HFFc6 (cell line): ENCODE measurements at regions not wholly inside any gene's neighbourhood (a gene's known extent, or its start where the extent isn't known, plus 50 kb on each side); places are given as distances from the start of the nearest gene placed in this dataset.
"Not testable (repeated sequence)": the region's sequence is repeated elsewhere in the genome, so short reads cannot be mapped to it uniquely, and the experiment has no call there.

Source experiments
- DNase-seq: peaks from one replicate; pipeline ENCODE4 v3.0.0-alpha.2; 2018
- H3K27ac Mint-ChIP-seq: 2 replicates; pipeline ENCODE4 v1.8.0; 2020; ENCODE audit warnings: mild to moderate bottlenecking, mixed read lengths
- H3K27me3 Mint-ChIP-seq: 2 replicates; pipeline ENCODE4 v1.8.0; 2021; ENCODE audit warnings: mild to moderate bottlenecking, moderate library complexity, mixed read lengths; ENCODE audit not compliant: insufficient read depth
- H3K36me3 Mint-ChIP-seq: 2 replicates; pipeline ENCODE4 v1.8.0; 2021; ENCODE audit warnings: low read depth, mixed read lengths
- H3K4me1 Mint-ChIP-seq: 2 replicates; pipeline ENCODE4 v1.8.0; 2020; ENCODE audit warnings: low read depth, mixed read lengths
- H3K4me3 Mint-ChIP-seq: 2 replicates; pipeline ENCODE4 v1.8.0; 2020; ENCODE audit warnings: mild to moderate bottlenecking, moderate library complexity, mixed read lengths
- H3K9me3 Mint-ChIP-seq: 2 replicates; pipeline ENCODE4 v1.8.0; 2020; ENCODE audit warnings: mild to moderate bottlenecking, mixed read lengths
- TF ChIP-seq, protein P1 (sequence below): fragments of 200-600 bp; sonication (generic); IDR thresholded peaks from 2 replicates; pipeline ENCODE4 v1.5.0; 2021; ENCODE audit warnings: antibody characterized with exemption, mild to moderate bottlenecking

DNA sequence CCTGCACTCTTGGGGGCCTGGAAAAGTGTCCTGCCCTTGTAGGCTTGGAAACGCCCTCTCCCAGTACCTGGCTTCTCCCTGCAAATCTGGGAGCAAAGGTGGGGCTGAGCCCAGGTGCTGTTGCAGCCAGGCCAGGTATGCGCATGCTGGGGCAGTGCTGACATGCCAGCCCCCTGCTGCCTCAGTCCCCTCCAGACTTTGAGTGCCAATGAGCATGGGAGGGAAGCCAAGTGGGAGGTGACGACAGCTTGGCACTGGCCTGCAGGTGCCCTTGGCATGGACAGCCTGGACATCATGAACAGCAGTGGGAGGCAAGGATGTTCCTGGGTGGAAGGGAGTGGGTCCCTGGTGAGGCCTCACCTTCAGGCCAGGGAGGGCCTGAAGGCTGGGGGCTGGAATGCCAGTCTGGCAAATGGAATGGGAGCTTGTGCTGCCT lies 1494.4 kb upstream of the NUDT12 start:
- no peak for DNase-seq
- 0 out of 2 replicates have a peak, but pooled peaks cover 3% of the 10 kb centered on the region for H3K36me3 Mint-ChIP-seq
- TF ChIP-seq, protein P1, sequence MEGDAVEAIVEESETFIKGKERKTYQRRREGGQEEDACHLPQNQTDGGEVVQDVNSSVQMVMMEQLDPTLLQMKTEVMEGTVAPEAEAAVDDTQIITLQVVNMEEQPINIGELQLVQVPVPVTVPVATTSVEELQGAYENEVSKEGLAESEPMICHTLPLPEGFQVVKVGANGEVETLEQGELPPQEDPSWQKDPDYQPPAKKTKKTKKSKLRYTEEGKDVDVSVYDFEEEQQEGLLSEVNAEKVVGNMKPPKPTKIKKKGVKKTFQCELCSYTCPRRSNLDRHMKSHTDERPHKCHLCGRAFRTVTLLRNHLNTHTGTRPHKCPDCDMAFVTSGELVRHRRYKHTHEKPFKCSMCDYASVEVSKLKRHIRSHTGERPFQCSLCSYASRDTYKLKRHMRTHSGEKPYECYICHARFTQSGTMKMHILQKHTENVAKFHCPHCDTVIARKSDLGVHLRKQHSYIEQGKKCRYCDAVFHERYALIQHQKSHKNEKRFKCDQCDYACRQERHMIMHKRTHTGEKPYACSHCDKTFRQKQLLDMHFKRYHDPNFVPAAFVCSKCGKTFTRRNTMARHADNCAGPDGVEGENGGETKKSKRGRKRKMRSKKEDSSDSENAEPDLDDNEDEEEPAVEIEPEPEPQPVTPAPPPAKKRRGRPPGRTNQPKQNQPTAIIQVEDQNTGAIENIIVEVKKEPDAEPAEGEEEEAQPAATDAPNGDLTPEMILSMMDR: no peak
- H3K4me3 Mint-ChIP-seq: no peak overlapping the region
- peaks cover 40% of the 10 kb centered on the region for H3K9me3 Mint-ChIP-seq
- no peaks in the 10 kb centered on the region for H3K27me3 Mint-ChIP-seq
- no peak overlapping the region for H3K27ac Mint-ChIP-seq
- no peaks in the 10 kb centered on the region for H3K4me1 Mint-ChIP-seq

DNA sequence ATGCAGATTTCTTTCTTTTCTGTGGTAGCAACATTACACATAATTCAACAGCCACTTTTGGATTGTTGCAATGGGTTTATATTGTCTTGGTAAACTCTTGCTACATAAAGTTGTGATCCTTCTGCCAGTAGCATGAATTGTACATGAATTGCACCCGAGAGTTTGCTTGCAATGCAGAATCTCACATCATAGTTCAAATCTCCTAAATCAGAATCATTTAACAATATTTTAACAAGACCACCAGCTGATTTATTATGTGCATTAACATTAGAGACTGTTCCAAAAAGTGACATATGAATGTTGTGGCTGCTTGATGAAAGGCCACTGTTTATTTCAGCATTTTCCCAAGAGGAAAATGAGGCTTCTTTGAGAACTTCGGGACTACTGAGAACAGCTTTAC lies 1491.8 kb upstream of the NUDT12 start:
- H3K27me3 Mint-ChIP-seq: no peaks in the 10 kb centered on the region
- peaks cover 8% of the 10 kb centered on the region; the same call in 1 of the 2 replicates for H3K36me3 Mint-ChIP-seq
- H3K9me3 Mint-ChIP-seq: peaks cover 54% of the 10 kb centered on the region
- no peaks in the 10 kb centered on the region for H3K4me1 Mint-ChIP-seq
- TF ChIP-seq, protein P1: no peak
- H3K4me3 Mint-ChIP-seq: no peak overlapping the region
- no peak for DNase-seq
- H3K27ac Mint-ChIP-seq: no peak overlapping the region

DNA sequence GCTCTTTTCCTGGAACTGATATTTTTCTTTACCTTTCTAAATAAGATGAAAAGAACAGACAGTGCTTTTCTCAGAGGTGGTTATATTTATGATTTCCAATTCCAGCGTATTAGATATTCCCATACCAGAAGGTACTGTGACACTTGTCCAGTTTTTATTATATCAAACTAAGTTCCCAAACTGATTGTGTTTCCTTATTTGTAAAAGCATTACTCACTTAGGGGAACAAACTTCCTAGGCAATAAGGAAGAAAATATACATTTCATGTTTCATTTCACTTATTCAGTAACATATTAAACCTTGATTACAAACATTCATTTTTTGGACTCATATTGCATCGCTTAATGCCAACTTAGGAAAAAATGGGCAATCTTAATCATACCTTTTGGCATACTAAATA lies 1480.0 kb upstream of the NUDT12 start:
- Mint-ChIP-seq H3K27me3 (no peaks in the 10 kb centered on the region), H3K4me1 (no peaks in the 10 kb centered on the region), H3K9me3 (peaks cover 27% of the 10 kb centered on the region), H3K27ac (no peak overlapping the region), H3K36me3 (no peaks in the 10 kb centered on the region), H3K4me3 (no peak overlapping the region)
- TF ChIP-seq, protein P1: no peak
- DNase-seq: no peak

DNA sequence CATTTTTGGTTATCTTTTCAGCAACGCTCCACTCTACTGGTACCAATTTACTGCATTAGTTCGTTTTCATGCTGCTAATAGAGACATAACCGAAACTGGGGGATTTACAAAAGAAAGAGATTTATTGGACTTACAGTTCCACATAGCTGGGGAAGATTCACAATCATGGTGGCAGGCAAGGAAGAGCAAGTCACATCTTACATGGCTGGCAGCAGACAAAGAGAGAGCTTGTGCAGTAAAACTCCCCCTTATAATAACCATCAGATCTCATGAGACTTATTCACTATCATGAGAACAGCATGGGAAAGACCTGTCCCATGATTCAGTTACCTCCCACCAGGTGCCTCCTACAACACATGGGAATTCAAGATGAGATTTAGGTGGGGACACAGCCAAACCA lies 1474.2 kb upstream of the NUDT12 start:
- H3K36me3 Mint-ChIP-seq, DNase-seq, H3K4me3 Mint-ChIP-seq, H3K27ac Mint-ChIP-seq, H3K27me3 Mint-ChIP-seq, H3K4me1 Mint-ChIP-seq: not testable (repeated sequence)
- peaks cover 35% of the 10 kb centered on the region for H3K9me3 Mint-ChIP-seq

DNA sequence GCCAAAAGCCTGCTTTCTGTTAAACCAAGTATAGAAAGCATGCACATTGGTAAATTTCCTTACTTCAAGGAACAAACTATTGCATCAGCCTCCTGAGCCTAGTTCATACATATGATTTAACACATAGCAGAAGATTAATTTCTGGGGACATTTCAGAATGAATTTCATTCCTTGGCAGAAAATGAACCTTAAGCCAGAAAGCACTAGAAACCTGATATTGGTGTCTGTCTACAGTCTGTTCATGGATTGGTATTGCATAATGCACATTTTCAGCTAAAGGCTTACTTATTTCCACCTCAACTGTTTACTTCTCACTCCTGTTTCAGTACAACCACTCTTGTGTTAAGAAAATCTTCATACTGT lies 1471.8 kb upstream of the NUDT12 start:
- Mint-ChIP-seq H3K27ac (no peak overlapping the region), H3K4me1 (no peaks in the 10 kb centered on the region), H3K4me3 (no peak overlapping the region), H3K9me3 (peaks cover 27% of the 10 kb centered on the region), H3K27me3 (no peaks in the 10 kb centered on the region), H3K36me3 (no peaks in the 10 kb centered on the region)
- no peak for DNase-seq
- TF ChIP-seq, protein P1: no peak

DNA sequence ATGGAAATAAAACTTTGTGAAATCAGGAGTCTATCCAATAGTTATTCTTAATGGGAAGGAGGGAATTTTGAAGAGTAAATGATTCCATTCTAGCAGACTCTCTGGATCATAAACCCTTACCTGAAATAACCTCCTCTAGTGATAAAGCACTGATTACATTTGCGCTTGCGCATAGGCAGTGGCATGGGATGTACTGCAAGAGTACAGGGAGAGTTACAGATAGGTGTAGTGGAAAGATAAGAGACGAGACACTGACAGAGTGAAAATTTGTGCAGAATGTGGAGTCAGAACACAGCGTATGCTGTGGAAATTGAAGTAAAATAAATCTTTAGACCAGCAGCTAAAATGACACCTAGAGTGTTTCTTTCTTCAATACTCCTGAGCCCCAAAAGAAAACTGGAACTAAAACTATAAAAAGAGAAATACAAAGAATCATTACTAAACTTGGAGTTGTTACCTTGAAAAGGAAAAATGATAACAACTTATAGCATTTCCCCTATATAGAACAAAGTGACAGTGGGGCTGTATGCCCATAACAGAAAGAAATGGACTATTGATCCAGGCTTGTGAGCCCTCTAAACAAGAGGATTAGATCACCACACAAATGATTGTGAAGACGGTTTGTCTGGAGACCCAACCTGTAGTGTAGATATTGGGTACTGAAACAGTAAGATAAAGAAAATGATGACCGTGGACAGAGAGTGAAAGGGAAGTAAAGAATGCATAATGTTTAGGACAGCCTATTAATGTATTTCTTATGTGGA lies 1471.2 kb upstream of the NUDT12 start:
- no peaks in the 10 kb centered on the region for H3K27me3 Mint-ChIP-seq
- no peaks in the 10 kb centered on the region for H3K36me3 Mint-ChIP-seq
- no peak overlapping the region for H3K27ac Mint-ChIP-seq
- no peaks in the 10 kb centered on the region for H3K4me1 Mint-ChIP-seq
- TF ChIP-seq, protein P1: no peak
- H3K9me3 Mint-ChIP-seq: peaks cover 22% of the 10 kb centered on the region
- no peak overlapping the region for H3K4me3 Mint-ChIP-seq
- no peak for DNase-seq
